Stimulated activated effector memory CD8-positive, alpha-beta T cell treated with anti-CD3 and anti-CD28 coated beads, Interleukin-12 subunit alpha, Interleukin-12 subunit beta, amount 100 ng/mL, for 72 hours (primary cell): ENCODE measurements at regions not wholly inside any gene's neighbourhood (a gene's known extent, or its start where the extent isn't known, plus 50 kb on each side); places are given as distances from the start of the nearest gene placed in this dataset.

ENCODE experiments used
- ATAC-seq: fragments of 150-1000 bp; cut with Tn5 transposase; 2 replicates; pipeline ENCODE4 v1.10.0; 2021
- DNase-seq, 2 donors: peaks; one replicate each; pipeline ENCODE4 v3.0.0; 2021 to 2022; ENCODE audit warnings: low spot score in 2 of 2
- H3K27ac Mint-ChIP-seq: one replicate; pipeline ENCODE4 v1.8.0; 2022; ENCODE audit warnings: mild to moderate bottlenecking, mixed read lengths
- H3K36me3 Mint-ChIP-seq: one replicate; pipeline ENCODE4 v1.8.0; 2022; ENCODE audit warnings: mild to moderate bottlenecking, mixed read lengths
- H3K4me1 Mint-ChIP-seq: one replicate; pipeline ENCODE4 v1.8.0; 2022; ENCODE audit warnings: mixed read lengths
- H3K4me3 Mint-ChIP-seq: one replicate; pipeline ENCODE4 v1.8.0; 2022; ENCODE audit warnings: mild to moderate bottlenecking, mixed read lengths
- H3K9me3 Mint-ChIP-seq: one replicate; pipeline ENCODE4 v1.8.0; 2022; ENCODE audit warnings: mixed read lengths

- Mint-ChIP-seq H3K36me3 (no peaks in the 10 kb centered on the region), H3K27ac (no peak overlapping the region), H3K4me3 (no peak overlapping the region), H3K4me1 (no peaks in the 10 kb centered on the region), H3K9me3 (peaks cover 6% of the 10 kb centered on the region)
- DNase-seq: no peak
- no peak for ATAC-seq
These were observed 589.8 kb upstream of the GRAMD2B start for GRCh38 chr5:125833398-125833797.

- Mint-ChIP-seq H3K4me3 (no peak overlapping the region), H3K36me3 (no peaks in the 10 kb centered on the region), H3K27ac (no peak overlapping the region), H3K4me1 (no peaks in the 10 kb centered on the region), H3K9me3 (peaks cover 6% of the 10 kb centered on the region)
- ATAC-seq (no peak), DNase-seq (no peak)
These were observed 588.6 kb upstream of the GRAMD2B start for GRCh38 chr5:125834438-125835115.

GRCh38 chr5:125835293-125836172 lies 587.7 kb upstream of the GRAMD2B start:
- Mint-ChIP-seq H3K36me3 (no peaks in the 10 kb centered on the region), H3K4me1 (no peaks in the 10 kb centered on the region)
- DNase-seq: no peak

GRCh38 chr5:125836256-125836655 lies 587.0 kb upstream of the GRAMD2B start:
- H3K4me3 Mint-ChIP-seq: no peak overlapping the region
- no peak overlapping the region for H3K27ac Mint-ChIP-seq
- no peak for ATAC-seq
- no peaks in the 10 kb centered on the region for H3K9me3 Mint-ChIP-seq
- H3K4me1 Mint-ChIP-seq: no peaks in the 10 kb centered on the region
- H3K36me3 Mint-ChIP-seq: no peaks in the 10 kb centered on the region
- DNase-seq: no peak

More at GRCh38 chr5:125835293-125836172, 587.7 kb upstream of the GRAMD2B start:
- no peak overlapping the region for H3K4me3 Mint-ChIP-seq
- no peak for ATAC-seq
- no peak overlapping the region for H3K27ac Mint-ChIP-seq
- no peaks in the 10 kb centered on the region for H3K9me3 Mint-ChIP-seq

- Mint-ChIP-seq H3K4me3 (no peak overlapping the region), H3K36me3 (no peaks in the 10 kb centered on the region), H3K4me1 (no peaks in the 10 kb centered on the region), H3K27ac (no peak overlapping the region), H3K9me3 (peaks cover 5% of the 10 kb centered on the region)
- ATAC-seq: no peak
- DNase-seq: no peak
These were observed 585.3 kb upstream of the GRAMD2B start for GRCh38 chr5:125837866-125838265.

GRCh38 chr5:125847561-125847960 lies 575.6 kb upstream of the GRAMD2B start:
- no peaks in the 10 kb centered on the region for H3K36me3 Mint-ChIP-seq
- H3K27ac Mint-ChIP-seq: no peak overlapping the region

GRCh38 chr5:125848751-125849150 lies 574.5 kb upstream of the GRAMD2B start:
- no peak overlapping the region for H3K4me3 Mint-ChIP-seq
- H3K36me3 Mint-ChIP-seq: no peaks in the 10 kb centered on the region
- H3K4me1 Mint-ChIP-seq: no peaks in the 10 kb centered on the region
- no peak for DNase-seq
- ATAC-seq: no peak
- no peak overlapping the region for H3K27ac Mint-ChIP-seq
- peaks cover 2% of the 10 kb centered on the region for H3K9me3 Mint-ChIP-seq

More at GRCh38 chr5:125847561-125847960, 575.6 kb upstream of the GRAMD2B start:
- H3K4me1 Mint-ChIP-seq: no peaks in the 10 kb centered on the region
- peaks cover 2% of the 10 kb centered on the region for H3K9me3 Mint-ChIP-seq
- ATAC-seq (no peak), DNase-seq (no peak)
- no peak overlapping the region for H3K4me3 Mint-ChIP-seq

GRCh38 chr5:125856949-125857348 lies 566.3 kb upstream of the GRAMD2B start:
- Mint-ChIP-seq H3K4me1 (no peaks in the 10 kb centered on the region), H3K9me3 (peaks cover 8% of the 10 kb centered on the region), H3K36me3 (no peaks in the 10 kb centered on the region), H3K27ac (no peak overlapping the region), H3K4me3 (no peak overlapping the region)
- ATAC-seq: no peak
- DNase-seq: no peak

- no peak for ATAC-seq
- no peak overlapping the region for H3K4me3 Mint-ChIP-seq
- no peaks in the 10 kb centered on the region for H3K4me1 Mint-ChIP-seq
- H3K9me3 Mint-ChIP-seq: peaks cover 8% of the 10 kb centered on the region
- H3K36me3 Mint-ChIP-seq: no peaks in the 10 kb centered on the region
- DNase-seq: no peak
- H3K27ac Mint-ChIP-seq: no peak overlapping the region
These were observed 559.6 kb upstream of the GRAMD2B start for GRCh38 chr5:125863579-125863978.

- Mint-ChIP-seq H3K4me3 (no peak overlapping the region), H3K36me3 (no peaks in the 10 kb centered on the region), H3K27ac (no peak overlapping the region), H3K4me1 (no peaks in the 10 kb centered on the region), H3K9me3 (peaks cover 8% of the 10 kb centered on the region)
- no peak for DNase-seq
- no peak for ATAC-seq
These were observed 557.9 kb upstream of the GRAMD2B start for GRCh38 chr5:125865166-125865815.

GRCh38 chr5:125868036-125868435 lies 555.2 kb upstream of the GRAMD2B start:
- DNase-seq (no peak), ATAC-seq (no peak)
- H3K36me3 Mint-ChIP-seq: no peaks in the 10 kb centered on the region
- H3K4me1 Mint-ChIP-seq: no peaks in the 10 kb centered on the region
- H3K9me3 Mint-ChIP-seq: peaks cover 5% of the 10 kb centered on the region
- no peak overlapping the region for H3K4me3 Mint-ChIP-seq
- H3K27ac Mint-ChIP-seq: no peak overlapping the region

GRCh38 chr5:125870256-125870655 lies 553.0 kb upstream of the GRAMD2B start:
- ATAC-seq (no peak), DNase-seq (no peak)
- Mint-ChIP-seq H3K4me1 (no peaks in the 10 kb centered on the region), H3K27ac (no peak overlapping the region), H3K4me3 (no peak overlapping the region), H3K9me3 (peaks cover 11% of the 10 kb centered on the region), H3K36me3 (no peaks in the 10 kb centered on the region)

- H3K27ac Mint-ChIP-seq: no peak overlapping the region
- DNase-seq (no peak), ATAC-seq (no peak)
- H3K36me3 Mint-ChIP-seq: no peaks in the 10 kb centered on the region
- no peaks in the 10 kb centered on the region for H3K4me1 Mint-ChIP-seq
- H3K4me3 Mint-ChIP-seq: no peak overlapping the region
- H3K9me3 Mint-ChIP-seq: peaks cover 17% of the 10 kb centered on the region
These were observed 549.2 kb upstream of the GRAMD2B start for GRCh38 chr5:125874057-125874456.

- no peak overlapping the region for H3K27ac Mint-ChIP-seq
- H3K36me3 Mint-ChIP-seq: no peaks in the 10 kb centered on the region
- H3K9me3 Mint-ChIP-seq: peaks cover 21% of the 10 kb centered on the region
- no peaks in the 10 kb centered on the region for H3K4me1 Mint-ChIP-seq
- no peak overlapping the region for H3K4me3 Mint-ChIP-seq
- no peak for DNase-seq
- no peak for ATAC-seq
These were observed 548.5 kb upstream of the GRAMD2B start for GRCh38 chr5:125874717-125875116.

- no peaks in the 10 kb centered on the region for H3K4me1 Mint-ChIP-seq
- no peak overlapping the region for H3K4me3 Mint-ChIP-seq
- ATAC-seq (no peak), DNase-seq (no peak)
- no peaks in the 10 kb centered on the region for H3K36me3 Mint-ChIP-seq
- no peak overlapping the region for H3K27ac Mint-ChIP-seq
- peaks cover 27% of the 10 kb centered on the region for H3K9me3 Mint-ChIP-seq
These were observed 546.0 kb upstream of the GRAMD2B start for GRCh38 chr5:125877248-125877647.
